ENCODE measurements at regions not wholly inside any gene's neighbourhood (a gene's known extent, or its start where the extent isn't known, plus 50 kb on each side); places are given as distances from the start of the nearest gene placed in this dataset.

- dilution Hi-C loops (cut with MboI; ENCODE audit: extremely low pct_ligation_motif_present, low sequenced_read_pairs) (no loop called here), intact Hi-C loops (cut with micrococcal nuclease) (no loop called here)
- no TSS peak for BruUV-seq (replicated peaks)
- H3K4me1 ChIP-seq (ENCODE audit: control insufficient read depth, extremely low read depth, insufficient read depth, low read length): no peaks in the 10 kb centered on the region
- no peaks in the 10 kb centered on the region for H3K9me1 ChIP-seq (replicated peaks; ENCODE audit: control insufficient read depth, extremely low read depth, insufficient read depth, low read length)
- H3K27ac ChIP-seq (ENCODE audit: insufficient read depth, low read depth, low read length): no peak overlapping the region
- no peak overlapping the region for H3K4me3 ChIP-seq (replicated peaks in 1 of 3; ENCODE audit: insufficient read depth in 1 of 3, low read depth in 1 of 3, low read length in 3 of 3)
- no peaks in the 10 kb centered on the region for H4K20me1 ChIP-seq (replicated peaks; ENCODE audit: control insufficient read depth, extremely low read depth, insufficient read depth, low read length)
- no peak for FAIRE-seq
- H2AFZ ChIP-seq (ENCODE audit: low read depth, low read length): no peak overlapping the region
- H3K4me2 ChIP-seq (ENCODE audit: insufficient read depth, low read length): no peak overlapping the region
- no peaks in the 10 kb centered on the region for H3K36me3 ChIP-seq (ENCODE audit: control insufficient read depth in 2 of 2, extremely low read depth in 1 of 2, insufficient read depth in 2 of 2, low read length in 2 of 2)
- POLR2A ChIA-PET: no interaction called here
- CTCF ChIA-PET: no interaction called here
- TF ChIP-seq POLR2A (IDR thresholded peaks at IDR 0.05; ENCODE audit: low read depth, low read length) (no peak), EZH2 (IDR thresholded peaks at IDR 0.05; ENCODE audit: borderline replicate concordance, low read depth, low read length, severe bottlenecking) (no peak), MAX (IDR thresholded peaks at IDR 0.05; ENCODE audit: insufficient read depth, insufficient read length) (no peak), CTCF (IDR thresholded peaks at IDR 0.05; ENCODE audit: extremely low read depth in 1 of 2, insufficient read depth in 1 of 2, low read depth in 1 of 2, low read length in 2 of 2) (no peak), MYC (IDR thresholded peaks at IDR 0.05; ENCODE audit: low read depth, low read length) (no peak), FOS (IDR thresholded peaks at IDR 0.05; ENCODE audit: borderline replicate concordance, insufficient read depth, low read length) (no peak), JUN (IDR thresholded peaks at IDR 0.05; ENCODE audit: borderline replicate concordance, insufficient read depth, insufficient read length, low read depth) (no peak), GATA2 (IDR thresholded peaks at IDR 0.05; ENCODE audit: insufficient read depth, insufficient read length, low read depth, low read length) (no peak), POLR2AphosphoS5 (IDR thresholded peaks at IDR 0.05; ENCODE audit: insufficient read depth, low read depth, low read length) (no peak)
- no peaks in the 10 kb centered on the region for H3K27me3 ChIP-seq (ENCODE audit: control insufficient read depth in 2 of 2, insufficient read depth in 2 of 2, low read length in 2 of 2)
- H3K9ac ChIP-seq (replicated peaks; ENCODE audit: extremely low read depth, insufficient read depth, low read length): no peak overlapping the region
- no peaks in the 10 kb centered on the region for H3K79me2 ChIP-seq (ENCODE audit: control insufficient read depth, insufficient read depth, low read length)
- DNase-seq (ENCODE audit: low read depth, low spot score): no peak
- H3K9me3 ChIP-seq (replicated peaks; ENCODE audit: control insufficient read depth, insufficient read depth, low read length): peaks cover 2% of the 10 kb centered on the region
These were observed 180.9 kb upstream of the AADAT start for GRCh38 chr4:170270628-170271027.
